ENCODE measurements at regions not wholly inside any gene's neighbourhood (a gene's known extent, or its start where the extent isn't known, plus 50 kb on each side); places are given as distances from the start of the nearest gene placed in this dataset.
A peak's percentile ranks its signal among the peaks of the same experiment; 100 is the strongest.

- DNase-seq (ENCODE audit: low read depth, low spot score) = no peak
Observed at GRCh38 chr4:18401425-18401824, 379.9 kb upstream of the LCORL start.

- DNase-seq (ENCODE audit: low read depth, low spot score) = no peak
Observed at GRCh38 chr4:18398661-18399060, 377.1 kb upstream of the LCORL start.

- DNase-seq (ENCODE audit: low read depth, low spot score) = no peak
Observed at GRCh38 chr4:18397681-18398390, 376.3 kb upstream of the LCORL start.

GRCh38 chr4:18394656-18395055 lies 373.1 kb upstream of the LCORL start:
- no peak for DNase-seq (ENCODE audit: low read depth, low spot score)

GRCh38 chr4:18391354-18391728 lies 369.8 kb upstream of the LCORL start:
- no peak for DNase-seq (ENCODE audit: low read depth, low spot score)

- peak; percentile 20 for DNase-seq (ENCODE audit: low read depth, low spot score)
Observed at GRCh38 chr4:18390655-18391353, 369.2 kb upstream of the LCORL start.

- DNase-seq (ENCODE audit: low read depth, low spot score) = no peak
Observed at GRCh38 chr4:18389115-18389514, 367.6 kb upstream of the LCORL start.

GRCh38 chr4:18388039-18388438 lies 366.5 kb upstream of the LCORL start:
- no peak for DNase-seq (ENCODE audit: low read depth, low spot score)

GRCh38 chr4:18381186-18381585 lies 359.6 kb upstream of the LCORL start:
- DNase-seq (ENCODE audit: low read depth, low spot score) = no peak

- DNase-seq (ENCODE audit: low read depth, low spot score) = no peak
Observed at GRCh38 chr4:18369561-18369960, 348.0 kb upstream of the LCORL start.

- DNase-seq (ENCODE audit: low read depth, low spot score) = no peak
Observed at GRCh38 chr4:18366892-18367291, 345.3 kb upstream of the LCORL start.

- no peak for DNase-seq (ENCODE audit: low read depth, low spot score)
Observed at GRCh38 chr4:18366136-18366535, 344.6 kb upstream of the LCORL start.

- DNase-seq (ENCODE audit: low read depth, low spot score) = no peak
Observed at GRCh38 chr4:18343581-18343980, 322.0 kb upstream of the LCORL start.

GRCh38 chr4:18342847-18343246 lies 321.3 kb upstream of the LCORL start:
- DNase-seq (ENCODE audit: low read depth, low spot score) = no peak

- DNase-seq (ENCODE audit: low read depth, low spot score) = no peak
Observed at GRCh38 chr4:18321956-18322530, 300.5 kb upstream of the LCORL start.

GRCh38 chr4:18319431-18319830 lies 297.9 kb upstream of the LCORL start:
- no peak for DNase-seq (ENCODE audit: low read depth, low spot score)

- DNase-seq (ENCODE audit: low read depth, low spot score) = no peak
Observed at GRCh38 chr4:18318682-18319388, 297.3 kb upstream of the LCORL start.

- no peak for DNase-seq (ENCODE audit: low read depth, low spot score)
Observed at GRCh38 chr4:18314731-18315130, 293.2 kb upstream of the LCORL start.

GRCh38 chr4:18297684-18298083 lies 276.1 kb upstream of the LCORL start:
- no peak for DNase-seq (ENCODE audit: low read depth, low spot score)

GRCh38 chr4:18296411-18296810 lies 274.9 kb upstream of the LCORL start:
- DNase-seq (ENCODE audit: low read depth, low spot score) = no peak

- DNase-seq (ENCODE audit: low read depth, low spot score) = no peak
Observed at GRCh38 chr4:18294846-18295245, 273.3 kb upstream of the LCORL start.

GRCh38 chr4:18294021-18294420 lies 272.5 kb upstream of the LCORL start:
- DNase-seq (ENCODE audit: low read depth, low spot score) = no peak

Measured in iPS DF 19.7 (cell line).